NCI-H2107 treated with DMSO at 0.1 percent for 48 hours (cell line): ENCODE measurements at regions not wholly inside any gene's neighbourhood (a gene's known extent, or its start where the extent isn't known, plus 50 kb on each side); places are given as distances from the start of the nearest gene placed in this dataset.

Experiments used
- DNase-seq: peaks from one replicate; lab custom pipeline; 2025; ENCODE audit not compliant: unreplicated experiment; lab: John Stamatoyannopoulos, UW

- DNase-seq = no peak
These were observed 603.7 kb downstream of the UQCRFS1 start for GRCh38 chr19:28609091-28609755.

- DNase-seq = no peak
These were observed 604.7 kb downstream of the UQCRFS1 start for GRCh38 chr19:28608292-28608691.

GRCh38 chr19:28607066-28607583 is 605.8 kb downstream of the UQCRFS1 start:
- DNase-seq = no peak

GRCh38 chr19:28606269-28607032 is 606.5 kb downstream of the UQCRFS1 start:
- no peak for DNase-seq

GRCh38 chr19:28605501-28606268 is 607.3 kb downstream of the UQCRFS1 start:
- DNase-seq = no peak

GRCh38 chr19:28603453-28603852 is 609.5 kb downstream of the UQCRFS1 start:
- DNase-seq = no peak

- no peak for DNase-seq
These were observed 610.2 kb downstream of the UQCRFS1 start for GRCh38 chr19:28602675-28603298.

- DNase-seq = no peak
These were observed 611.1 kb downstream of the UQCRFS1 start for GRCh38 chr19:28601723-28602440.

GRCh38 chr19:28598861-28599260 is 614.1 kb downstream of the UQCRFS1 start:
- DNase-seq = no peak

GRCh38 chr19:28596561-28597071 is 616.3 kb downstream of the UQCRFS1 start:
- DNase-seq = no peak

GRCh38 chr19:28595722-28596480 is 617.0 kb downstream of the UQCRFS1 start:
- no peak for DNase-seq

- no peak for DNase-seq
These were observed 618.2 kb downstream of the UQCRFS1 start for GRCh38 chr19:28594737-28595136.

GRCh38 chr19:28589991-28590411 is 623.0 kb downstream of the UQCRFS1 start:
- DNase-seq = peak; percentile 15

GRCh38 chr19:28586474-28586873 is 626.5 kb downstream of the UQCRFS1 start:
- DNase-seq = no peak

GRCh38 chr19:28585796-28586195 is 627.2 kb downstream of the UQCRFS1 start:
- no peak for DNase-seq

GRCh38 chr19:28583713-28584112 is 629.2 kb downstream of the UQCRFS1 start:
- DNase-seq = no peak

- no peak for DNase-seq
These were observed 629.7 kb downstream of the UQCRFS1 start for GRCh38 chr19:28583242-28583641.

- DNase-seq = no peak
These were observed 630.2 kb downstream of the UQCRFS1 start for GRCh38 chr19:28582796-28583195.

GRCh38 chr19:28582344-28582743 is 630.6 kb downstream of the UQCRFS1 start:
- DNase-seq = no peak

GRCh38 chr19:28581468-28581770 is 631.5 kb downstream of the UQCRFS1 start:
- no peak for DNase-seq
